NCI-H446 treated with DMSO at 0.1 percent for 48 hours (cell line): ENCODE measurements at regions not wholly inside any gene's neighbourhood (a gene's known extent, or its start where the extent isn't known, plus 50 kb on each side); places are given as distances from the start of the nearest gene placed in this dataset.
"Not testable (repeated sequence)": the region's sequence is repeated elsewhere in the genome, so short reads cannot be mapped to it uniquely, and the experiment has no call there.

ENCODE experiments used
- DNase-seq: peaks from one replicate; lab custom pipeline; 2025; lab: John Stamatoyannopoulos, UW

DNA sequence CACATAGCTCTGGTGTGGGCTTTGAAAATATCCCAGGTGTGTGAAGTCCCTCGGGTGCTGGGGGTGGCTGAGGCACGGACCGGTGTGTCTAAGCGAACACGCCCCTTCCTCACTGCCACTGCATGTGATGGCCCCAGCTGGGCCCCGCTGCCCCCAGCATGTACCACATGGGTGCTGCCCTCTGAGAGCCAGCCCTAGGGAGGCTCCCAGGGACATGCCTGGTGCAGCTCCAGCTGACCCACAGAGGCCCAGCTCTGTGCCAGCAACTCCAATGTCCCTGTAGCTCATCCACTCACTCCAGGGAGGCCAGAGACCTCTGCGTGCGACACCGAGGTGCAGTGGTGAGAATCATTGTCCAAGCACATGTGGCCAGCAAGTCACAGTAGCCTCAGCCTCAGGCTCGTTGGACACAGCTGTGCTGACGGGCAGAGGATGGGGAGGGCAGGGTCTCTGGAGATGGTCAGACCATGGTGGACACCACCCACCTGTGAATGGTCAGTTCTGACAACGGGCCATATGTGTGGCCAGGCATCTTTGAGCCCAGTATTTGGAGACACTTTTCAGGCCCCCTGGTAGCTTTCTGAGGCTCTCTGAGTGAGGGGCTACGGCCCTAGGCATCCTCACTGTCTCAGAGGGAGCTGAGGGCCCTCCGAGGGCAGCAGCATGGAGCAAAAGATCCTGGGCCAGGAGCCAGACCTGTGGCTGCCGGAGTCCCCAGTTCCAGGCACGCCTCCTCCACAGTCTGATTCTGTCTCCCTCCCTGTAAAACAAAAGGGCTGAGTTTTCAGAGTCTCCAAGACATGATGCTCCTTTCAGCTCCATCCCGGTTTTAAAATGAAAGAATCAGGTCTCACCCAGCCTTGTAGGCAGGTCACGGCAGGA is 220.7 kb downstream of the NDUFA10 start:
- no peak for DNase-seq

DNA sequence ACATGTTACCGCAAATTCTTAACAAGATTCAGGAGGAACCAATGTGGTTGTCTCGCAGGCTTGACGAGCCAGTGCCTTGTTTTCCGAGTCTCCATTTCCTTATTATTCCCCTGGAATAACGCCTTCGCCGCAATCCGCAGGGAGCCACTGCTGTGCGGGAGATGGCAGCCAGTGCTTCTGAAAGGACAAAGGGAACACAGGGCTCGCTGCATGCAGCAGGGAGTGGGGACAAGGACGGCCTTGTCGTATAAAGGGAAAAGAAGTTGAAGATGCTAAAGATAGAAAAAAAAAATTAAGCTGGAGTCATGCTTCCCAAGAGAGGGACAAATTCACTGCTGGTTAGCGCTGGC is 221.4 kb downstream of the NDUFA10 start:
- DNase-seq: no peak

DNA sequence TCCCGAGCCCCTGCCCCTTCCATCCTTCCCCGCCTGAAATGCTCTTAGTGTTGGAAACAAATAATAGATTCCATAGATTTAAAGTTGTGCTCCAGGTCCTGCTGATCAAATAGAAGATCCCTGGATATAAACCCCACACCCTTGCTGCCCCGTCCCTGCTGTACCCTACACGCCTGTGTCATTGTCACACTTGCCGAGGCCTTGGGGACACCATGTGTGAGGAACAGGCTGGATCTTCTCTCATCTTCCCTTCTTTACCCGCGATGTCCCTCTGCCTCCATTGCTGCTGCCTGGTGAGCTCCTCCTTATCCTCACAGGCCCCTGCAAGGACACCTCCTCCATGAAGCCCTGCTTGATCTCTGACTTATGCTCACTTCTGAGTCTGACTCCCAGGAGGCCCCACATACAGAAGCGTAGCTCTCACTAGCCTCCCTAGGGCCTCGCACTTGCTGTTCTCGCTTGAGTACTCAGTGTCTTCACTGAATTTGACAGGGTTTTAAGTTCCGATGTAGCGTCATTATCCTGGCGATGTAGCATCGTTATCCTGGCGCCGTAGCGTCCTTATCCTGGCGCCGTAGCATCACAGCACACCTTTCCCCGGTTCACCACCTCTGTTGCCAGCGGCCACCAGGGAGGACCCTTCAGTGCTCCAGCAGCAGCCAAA is 221.9 kb downstream of the NDUFA10 start:
- no peak for DNase-seq

DNA sequence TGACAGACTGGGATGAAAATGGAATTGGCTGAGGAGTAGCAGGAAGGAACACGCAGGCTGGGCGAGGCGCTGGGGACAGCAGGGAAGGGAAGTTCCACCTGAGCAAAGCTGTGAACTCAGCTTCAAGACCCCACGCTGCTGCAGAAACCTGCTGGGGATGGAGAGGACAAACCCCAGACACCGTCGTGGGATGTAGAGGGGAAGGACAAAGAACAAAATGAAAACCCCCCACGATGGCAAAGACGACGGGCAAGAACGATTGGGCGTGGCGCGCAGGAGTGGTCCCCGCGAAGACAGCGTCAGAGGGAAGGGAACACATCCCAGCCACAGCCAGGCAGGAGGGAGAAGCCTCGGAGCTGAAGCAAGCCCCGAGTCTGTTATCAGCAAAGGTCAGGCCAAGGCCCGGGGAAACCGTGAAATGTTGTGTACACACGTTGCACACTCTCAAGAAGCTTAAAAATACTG is 222.9 kb downstream of the NDUFA10 start:
- DNase-seq: no peak

DNA sequence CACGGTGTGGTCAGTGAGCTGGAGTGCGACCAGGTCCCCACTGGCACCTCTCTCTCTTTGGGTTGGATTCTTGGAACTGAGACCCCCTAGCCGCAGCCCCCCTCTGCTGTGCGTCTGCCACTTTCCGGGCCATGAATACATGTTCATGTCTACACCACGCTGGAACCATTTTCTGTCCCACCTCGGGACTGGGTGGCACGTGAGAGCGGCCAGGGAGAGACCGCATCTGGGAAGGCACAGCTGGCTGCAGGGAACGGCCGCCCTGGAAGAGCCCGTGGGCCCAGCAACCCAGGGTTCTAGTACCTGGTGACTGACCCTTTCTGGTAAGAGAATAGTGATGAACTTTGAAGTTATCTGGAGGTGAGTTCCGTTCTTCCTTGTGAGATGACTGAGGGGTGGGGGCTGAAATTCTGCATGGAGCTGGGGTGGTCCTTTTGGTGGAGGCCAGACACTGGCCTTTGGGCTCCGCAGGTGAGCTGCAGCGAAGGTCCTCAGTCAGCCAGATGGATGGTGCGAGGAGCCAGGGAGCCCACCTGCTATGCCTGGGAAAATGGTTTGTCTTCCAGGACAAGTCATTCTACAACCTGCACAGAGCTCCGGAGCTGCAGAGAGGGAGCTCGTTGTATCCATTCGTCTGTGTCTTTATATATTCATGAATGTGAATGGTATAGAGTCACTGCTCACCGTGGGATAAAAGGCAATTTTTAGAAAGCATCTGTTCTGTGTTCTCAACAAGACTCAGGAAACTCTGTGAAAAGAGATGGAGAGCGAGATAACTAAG is 223.5 kb downstream of the NDUFA10 start:
- no peak for DNase-seq

DNA sequence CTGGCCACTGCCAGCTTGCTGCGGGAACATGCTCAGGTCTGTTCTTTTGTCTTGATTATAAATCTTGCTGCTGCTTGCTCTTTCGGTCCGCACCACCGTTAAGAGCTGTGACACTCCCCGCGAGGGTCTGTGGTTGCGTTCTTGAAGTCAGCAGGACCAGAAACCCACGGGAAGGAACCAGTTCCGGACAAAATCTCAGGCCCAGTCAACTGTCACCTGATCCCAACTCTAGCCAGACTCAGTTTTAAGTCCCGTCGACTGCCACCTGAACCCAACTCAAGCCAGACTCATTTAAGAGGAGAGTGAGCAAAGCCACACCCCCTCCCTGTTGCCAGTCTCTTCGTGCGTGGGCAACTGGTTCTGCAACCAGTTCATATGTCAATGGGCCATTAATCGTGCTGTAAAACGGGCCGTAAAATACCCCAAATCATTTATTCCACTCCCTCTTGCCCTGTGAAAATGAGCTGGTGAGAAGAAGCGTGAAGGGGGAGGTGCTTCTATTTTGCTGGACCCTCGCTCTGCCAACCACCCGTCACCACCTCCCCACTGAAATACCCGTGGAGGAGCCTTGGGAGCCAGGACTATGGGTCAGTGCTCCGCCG is 224.3 kb downstream of the NDUFA10 start:
- DNase-seq: no peak

DNA sequence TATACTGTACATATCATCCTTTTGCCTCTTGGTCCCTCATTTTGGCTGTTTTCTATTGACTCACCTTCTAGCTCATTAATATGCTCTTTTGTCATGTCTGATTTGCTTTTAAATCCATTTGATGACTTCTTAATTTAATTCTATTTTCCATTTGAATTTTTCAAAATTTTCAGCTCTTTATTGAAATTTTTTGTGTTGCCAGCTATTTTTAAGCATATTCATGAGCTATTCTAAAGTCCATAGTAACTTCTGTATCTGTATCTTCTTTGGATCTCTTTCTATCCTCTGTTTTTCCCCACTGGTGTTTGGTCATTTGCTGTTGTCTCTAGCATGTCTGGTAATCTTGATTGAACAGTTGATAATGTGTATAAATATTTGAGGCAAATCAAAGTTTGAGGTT is 227.8 kb downstream of the NDUFA10 start:
- DNase-seq: no peak

DNA sequence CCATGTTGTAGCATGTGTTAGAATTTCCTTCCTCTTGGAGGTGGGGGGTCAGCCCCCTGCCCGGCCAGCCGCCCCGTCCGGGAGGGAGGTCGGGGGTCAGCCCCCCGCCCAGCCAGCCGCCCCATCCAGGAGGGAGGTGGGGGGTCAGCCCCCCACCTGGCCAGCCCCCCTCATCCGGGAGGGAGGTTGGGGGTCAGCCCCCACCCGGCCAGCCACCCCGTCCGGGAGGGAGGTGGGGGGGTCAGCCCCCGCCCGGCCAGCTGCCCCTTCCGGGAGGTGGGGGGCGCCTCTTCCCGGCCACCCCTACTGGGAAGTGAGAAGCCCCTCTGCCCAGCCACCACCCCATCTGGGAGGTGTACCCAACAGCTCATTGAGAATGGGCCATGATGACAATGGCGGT is 229.4 kb downstream of the NDUFA10 start:
- not testable (repeated sequence) for DNase-seq

DNA sequence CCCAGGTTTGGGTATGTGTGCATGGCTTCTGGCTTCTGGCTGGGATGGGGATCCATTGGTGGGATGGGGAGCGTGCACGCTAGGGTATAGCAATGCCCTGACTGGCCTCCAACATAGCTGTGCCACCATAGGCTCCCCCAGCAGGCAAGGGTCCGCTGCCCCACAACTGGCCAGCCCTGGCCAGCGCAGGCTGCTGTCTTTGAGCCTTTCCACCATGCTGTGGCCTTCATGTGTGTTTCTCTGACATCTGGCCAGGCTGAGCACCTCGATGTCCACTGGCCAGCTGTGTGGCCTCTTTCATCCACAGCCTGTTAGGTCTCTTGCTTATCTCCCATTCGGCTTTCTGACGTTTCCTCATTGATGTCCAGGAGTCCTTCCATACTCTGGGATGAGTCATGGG is 231.3 kb downstream of the NDUFA10 start:
- no peak for DNase-seq

DNA sequence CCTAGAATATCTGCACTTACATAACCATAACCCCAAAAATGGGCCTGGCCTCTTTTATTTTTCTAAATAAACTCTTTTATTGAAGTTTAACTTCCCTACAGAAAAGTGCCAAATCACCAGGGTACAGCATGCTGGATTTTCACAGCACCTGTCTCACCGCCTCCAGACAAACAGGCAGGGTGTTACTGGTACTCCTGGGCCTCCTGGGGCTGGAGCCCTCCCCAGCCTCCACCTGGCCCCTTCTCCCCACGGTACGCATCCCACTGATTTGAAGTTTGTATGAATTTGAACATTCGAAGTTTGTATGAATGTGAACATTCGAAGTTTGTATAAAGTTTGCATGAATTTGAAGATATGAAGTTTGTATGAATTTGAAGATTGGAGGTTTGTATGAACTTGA is 232.1 kb downstream of the NDUFA10 start:
- DNase-seq: no peak

DNA sequence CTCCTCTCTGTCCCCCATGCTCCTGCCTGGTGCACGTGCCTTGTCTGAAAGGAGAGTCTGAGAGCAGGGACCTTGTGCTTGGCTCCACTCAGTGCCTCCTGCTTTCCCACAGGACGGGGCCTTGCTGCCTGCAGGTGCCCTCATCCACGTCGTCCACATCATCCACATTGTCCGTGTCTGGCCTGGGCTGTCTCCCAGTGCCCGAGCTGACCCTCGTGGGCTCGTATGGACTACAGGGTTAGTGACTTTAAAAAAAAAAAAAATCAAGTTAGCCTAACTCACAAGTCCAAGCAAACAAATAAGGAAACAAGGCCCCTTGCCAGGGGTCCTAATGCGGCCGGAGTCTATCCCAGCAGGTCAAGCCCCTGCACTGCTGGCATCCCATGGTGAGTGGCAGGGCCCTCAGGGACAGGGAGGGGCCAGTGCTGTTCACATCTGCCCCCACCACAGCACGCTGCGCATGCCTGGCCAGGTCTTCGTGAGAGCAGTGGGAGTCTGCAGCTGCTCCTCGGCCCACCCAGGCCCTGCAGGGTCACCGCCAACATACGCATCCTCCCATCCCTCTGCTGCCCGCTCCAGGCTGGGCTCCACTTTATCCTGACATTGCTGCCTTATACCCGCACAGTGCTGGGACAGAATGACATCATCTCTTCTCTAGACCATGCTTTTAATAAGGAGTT is 232.6 kb downstream of the NDUFA10 start:
- DNase-seq: no peak

DNA sequence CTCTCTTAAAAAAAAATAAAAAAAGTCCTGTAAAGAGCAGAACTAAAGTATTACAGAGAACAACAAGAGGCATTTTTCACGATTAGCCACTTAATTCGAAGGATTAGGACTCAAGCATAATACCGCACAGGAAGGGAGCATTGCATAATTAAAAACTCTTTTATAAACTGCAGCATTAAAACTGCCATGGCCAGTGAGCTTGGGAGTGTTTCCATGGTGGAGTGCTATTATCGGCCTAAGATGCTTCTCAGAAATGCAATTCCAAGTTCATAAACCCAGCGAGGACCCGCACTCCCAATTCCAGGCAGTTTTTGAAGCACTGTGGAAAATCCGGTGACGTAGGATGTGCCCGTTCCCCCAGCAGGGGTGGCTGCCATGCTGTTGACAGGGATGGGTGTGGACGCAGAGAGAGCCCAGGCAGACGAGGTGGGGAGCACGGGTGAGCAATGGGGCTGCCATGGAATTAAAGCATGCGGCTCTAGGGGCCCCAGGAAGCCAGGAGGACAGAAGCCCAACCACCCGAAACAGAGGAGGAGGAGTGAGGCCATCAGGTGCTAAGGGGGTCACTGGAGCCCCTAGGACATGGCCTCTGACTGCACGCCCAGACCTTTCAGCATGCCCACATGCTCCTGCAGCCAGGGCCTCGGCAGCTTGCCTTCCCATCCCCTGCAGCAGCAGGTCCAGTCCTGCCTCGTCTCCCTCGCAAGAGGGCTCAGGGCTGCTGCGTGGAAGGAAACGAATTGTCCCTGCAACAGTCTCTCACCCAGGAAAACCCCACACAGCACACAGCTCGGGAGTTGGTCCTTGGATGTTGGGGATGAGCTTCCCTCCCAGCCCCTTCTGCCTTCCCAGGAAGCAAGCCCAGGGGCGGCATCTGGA is 233.4 kb downstream of the NDUFA10 start:
- DNase-seq: no peak

DNA sequence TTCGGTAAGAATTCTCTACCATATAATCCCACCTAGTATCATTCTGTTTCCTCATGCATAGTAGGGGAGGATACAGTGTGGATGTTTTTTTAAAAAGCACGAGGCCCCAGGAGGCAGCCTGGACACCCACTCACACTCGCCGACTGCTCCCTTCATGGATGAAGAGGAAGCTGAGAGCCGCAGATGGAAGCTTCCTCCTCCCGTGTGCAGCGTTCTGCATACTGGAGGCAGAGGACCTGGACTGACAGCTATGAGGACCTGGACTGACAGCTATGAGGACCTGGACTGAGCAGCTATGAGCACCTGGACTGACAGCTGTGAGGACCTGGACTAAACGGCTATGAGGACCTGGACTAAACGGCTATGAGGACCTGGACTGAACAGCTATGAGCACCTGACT is 234.4 kb downstream of the NDUFA10 start:
- no peak for DNase-seq

DNA sequence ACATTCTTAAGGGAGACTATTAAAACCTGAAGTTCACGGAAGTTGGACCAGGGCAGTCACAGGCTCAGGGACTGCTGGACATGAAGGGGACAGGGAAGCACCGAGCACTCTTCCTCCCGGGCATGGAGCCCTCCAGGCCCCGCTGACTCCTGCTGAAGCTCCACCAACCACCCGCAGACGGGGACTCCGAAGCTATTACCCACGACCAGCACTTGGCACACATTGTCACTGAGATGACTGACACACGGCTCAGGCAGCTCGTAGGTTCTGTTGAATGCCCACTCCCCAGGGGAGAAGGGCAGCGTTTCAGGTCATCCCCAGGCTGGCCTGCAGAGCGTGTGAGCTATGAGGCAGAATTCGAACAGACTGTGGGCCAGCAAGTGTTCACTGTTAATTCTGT is 234.8 kb downstream of the NDUFA10 start:
- no peak for DNase-seq

DNA sequence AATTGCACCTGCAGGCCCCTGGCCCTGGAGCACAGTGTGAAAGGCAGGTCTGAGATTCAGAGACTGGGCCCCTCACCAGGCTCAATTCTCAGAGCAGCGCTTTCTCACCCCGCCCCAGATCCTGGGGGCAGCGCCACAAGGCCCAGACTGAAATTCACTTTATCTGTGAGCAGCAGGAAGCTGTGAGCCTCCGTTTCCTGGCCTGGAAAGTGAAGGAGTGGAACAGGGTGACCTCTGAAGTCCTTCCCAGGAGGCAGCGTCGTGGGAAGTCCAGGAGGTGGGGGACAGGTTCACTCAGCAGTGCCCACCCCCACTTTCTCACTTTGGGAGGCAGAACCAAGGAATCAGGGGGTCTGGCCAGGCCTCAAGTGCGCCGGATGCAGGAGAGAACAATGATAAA is 235.4 kb downstream of the NDUFA10 start:
- DNase-seq: no peak

DNA sequence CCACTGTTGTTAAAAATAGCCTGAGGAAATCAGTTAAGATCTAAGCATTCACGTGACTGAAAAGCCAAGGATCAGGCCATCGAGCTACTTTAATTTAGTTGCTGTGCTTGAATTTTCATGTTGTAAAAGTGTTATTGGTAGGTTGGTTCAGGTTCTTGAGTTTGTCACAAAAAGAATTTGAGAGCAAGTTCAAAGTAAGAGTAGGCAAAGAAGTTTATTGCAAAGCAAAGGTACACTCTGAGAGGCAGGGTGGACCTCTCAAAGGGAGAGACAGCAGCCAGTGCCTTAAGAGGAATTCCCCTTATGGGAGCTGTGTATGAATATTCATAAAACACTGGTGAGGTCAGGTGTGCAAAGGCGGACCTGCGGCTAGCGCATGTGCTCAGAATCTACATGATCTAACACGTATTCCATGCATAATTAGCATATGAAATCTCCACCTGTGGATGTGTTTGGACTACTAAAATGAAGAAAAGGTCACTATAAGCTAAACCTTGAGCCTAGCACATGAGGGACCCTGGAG is 236.5 kb downstream of the NDUFA10 start:
- DNase-seq: no peak

DNA sequence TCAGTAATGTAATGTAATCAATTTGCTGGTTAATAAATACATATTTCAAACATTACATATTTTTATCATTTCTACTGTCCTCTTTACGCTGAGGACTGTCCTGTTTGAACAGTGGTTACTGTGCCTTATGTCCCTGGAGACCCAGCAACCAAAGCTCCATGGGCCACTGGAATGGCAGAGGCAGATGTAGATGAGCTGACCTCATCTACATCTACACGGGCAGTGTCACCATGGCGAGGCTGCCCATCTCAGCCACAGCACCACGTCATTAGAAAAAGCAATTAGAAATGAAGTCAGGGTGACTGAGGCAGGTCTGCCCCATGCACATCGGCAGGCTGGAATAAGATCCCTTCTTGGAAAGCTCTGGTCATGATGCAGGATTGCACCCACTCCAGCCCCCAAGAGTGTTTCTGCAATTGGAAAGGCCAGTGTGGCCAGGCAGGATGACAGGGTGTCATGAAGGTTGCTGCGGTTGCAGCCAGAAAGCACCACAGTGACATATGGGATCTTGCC is 237.5 kb downstream of the NDUFA10 start:
- no peak for DNase-seq

DNA sequence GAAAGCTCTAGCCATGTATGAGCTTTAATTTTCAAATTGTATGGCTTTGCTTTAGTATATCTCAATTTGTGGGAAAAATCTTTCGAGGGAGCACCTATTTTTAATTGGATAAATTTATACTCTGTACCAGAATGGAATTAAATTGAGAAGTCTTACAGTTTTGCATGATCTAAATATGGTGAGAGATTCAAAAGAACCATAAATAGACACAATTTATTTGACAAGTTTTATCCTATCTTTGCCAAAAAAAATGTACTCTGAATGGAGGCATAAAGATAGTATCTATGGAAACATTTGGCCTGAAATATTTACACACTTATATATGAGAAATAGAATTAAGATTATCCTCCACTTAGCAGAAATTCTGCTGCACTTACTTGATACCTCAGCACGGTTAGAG is 238.4 kb downstream of the NDUFA10 start:
- DNase-seq: no peak

DNA sequence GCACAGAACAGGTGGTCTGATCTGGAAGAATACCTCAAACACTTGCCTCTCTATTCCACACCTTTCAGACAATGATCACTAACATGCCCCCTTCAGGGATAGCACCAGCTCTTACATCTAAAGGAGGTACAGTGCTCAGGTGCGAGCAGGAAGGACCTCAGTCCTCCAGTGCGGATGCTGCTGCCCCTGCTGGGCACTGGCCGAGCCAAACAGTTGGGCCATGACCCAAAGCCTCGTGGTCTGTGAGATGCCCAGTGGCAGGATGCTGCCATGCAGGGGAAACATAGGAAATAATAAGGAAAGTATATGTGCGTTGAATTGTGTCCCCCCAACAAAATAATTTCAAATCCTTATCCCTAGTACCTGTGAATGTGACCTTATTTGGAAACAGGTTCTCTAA is 243.7 kb downstream of the NDUFA10 start:
- DNase-seq: no peak

DNA sequence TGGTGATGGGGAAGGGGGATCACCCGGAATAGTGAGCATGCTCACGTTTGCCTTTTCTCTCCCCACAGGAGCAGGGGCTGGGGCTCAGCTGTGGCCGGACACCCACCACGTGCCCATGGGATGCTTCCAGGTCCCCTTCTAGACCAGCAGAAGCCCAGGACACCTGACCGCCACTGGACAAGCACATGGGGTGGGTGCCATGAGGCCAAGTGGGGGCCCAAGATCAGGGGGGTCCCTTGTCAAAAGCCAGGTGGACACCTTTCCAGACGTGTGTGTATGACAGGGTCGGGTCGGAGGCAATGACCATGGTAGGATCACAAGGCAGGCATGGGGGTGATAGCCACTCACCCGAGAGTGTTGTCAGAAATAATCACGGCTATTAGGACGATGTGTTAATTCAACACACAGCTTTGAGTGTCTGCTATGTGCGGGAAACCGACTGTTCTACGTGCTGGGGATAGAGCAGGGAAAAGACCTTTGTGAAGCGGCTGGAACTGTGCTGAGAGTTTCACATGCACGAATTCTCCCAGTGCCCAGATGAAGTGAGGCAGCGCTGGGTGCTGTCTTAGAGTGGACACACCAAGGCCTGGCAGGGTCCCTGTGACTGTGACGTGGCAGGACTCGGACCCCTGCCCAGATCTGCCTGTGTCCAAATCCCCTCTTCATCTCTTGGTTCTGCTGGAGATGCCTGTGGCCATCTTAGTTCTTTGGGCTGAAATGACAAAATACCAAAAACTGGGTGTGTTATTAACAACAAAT is 244.7 kb downstream of the NDUFA10 start:
- DNase-seq: no peak
